Caco-2 (cell line): ENCODE measurements at regions not wholly inside any gene's neighbourhood (a gene's known extent, or its start where the extent isn't known, plus 50 kb on each side); places are given as distances from the start of the nearest gene placed in this dataset.

Source experiments
- BruUV-seq: library from RNA; stranded (reverse); fragments of 400-500 nt; replicated peaks from 2 replicates; lab custom pipeline; 2021; lab: Mats Ljungman, UMichigan
- CTCF ChIA-PET: fragments of 300-600 bp; sonication (Branson Sonifier 250); formaldehyde crosslinking; loops from one replicate; lab custom pipeline; 2022; ENCODE audit warnings: antibody characterized with exemption; lab: Charles Lee
- POLR2A ChIA-PET: fragments of 300-600 bp; sonication (Branson Sonifier 250); formaldehyde crosslinking; loops from one replicate; lab custom pipeline; 2022; ENCODE audit warnings: antibody characterized with exemption; lab: Charles Lee
- DNase-seq, 2 experiments: peaks; one replicate each; pipeline versions ENCODE4 v3.0.0 to v3.0.0-alpha.2; 2020 to 2022
- H3K27me3 ChIP-seq: replicated peaks from 2 replicates; pipeline ENCODE4 v1.6.0; 2011; ENCODE audit warnings: low read length; ENCODE audit not compliant: control insufficient read depth, insufficient read depth
- H3K36me3 ChIP-seq: 2 replicates; pipeline ENCODE4 v1.5.1; 2011; ENCODE audit warnings: low read length; ENCODE audit not compliant: control insufficient read depth, insufficient read depth
- H3K4me1 ChIP-seq: fragments of 250-450 bp; sonication (Bioruptor Pico); 2 replicates; pipeline ENCODE4 v1.5.1; 2020; ENCODE audit warnings: mild to moderate bottlenecking
- H3K4me3 ChIP-seq: 2 replicates; pipeline ENCODE4 v1.5.1; 2011; ENCODE audit warnings: low read depth, mild to moderate bottlenecking, control low read depth, low read length
- H3K9me3 ChIP-seq: fragments of 250-450 bp; sonication (Bioruptor Pico); 2 replicates; pipeline ENCODE4 v1.5.1; 2020; ENCODE audit warnings: mild to moderate bottlenecking, moderate library complexity
- H3K27ac Mint-ChIP-seq: one replicate; pipeline ENCODE4 v1.8.0; 2022; ENCODE audit warnings: mixed read lengths; ENCODE audit not compliant: unreplicated experiment
- H3K27me3 Mint-ChIP-seq: one replicate; pipeline ENCODE4 v1.8.0; 2022; ENCODE audit warnings: mixed read lengths; ENCODE audit not compliant: insufficient read depth, unreplicated experiment
- H3K36me3 Mint-ChIP-seq: one replicate; pipeline ENCODE4 v1.8.0; 2022; ENCODE audit warnings: mild to moderate bottlenecking, mixed read lengths; ENCODE audit not compliant: insufficient read depth, unreplicated experiment
- H3K4me1 Mint-ChIP-seq: one replicate; pipeline ENCODE4 v1.8.0; 2022; ENCODE audit warnings: low read depth, mixed read lengths; ENCODE audit not compliant: unreplicated experiment
- H3K4me3 Mint-ChIP-seq: one replicate; pipeline ENCODE4 v1.8.0; 2022; ENCODE audit warnings: mild to moderate bottlenecking, moderate library complexity, mixed read lengths; ENCODE audit not compliant: unreplicated experiment
- H3K9me3 Mint-ChIP-seq: one replicate; pipeline ENCODE4 v1.8.0; 2022; ENCODE audit warnings: mixed read lengths; ENCODE audit not compliant: unreplicated experiment
- CTCF ChIP-seq, 2 experiments: fragments of 200-600 bp in 1 of 2; IDR thresholded peaks; 1 replicate in 1 of 2; 2 replicates in 1 of 2; pipeline versions ENCODE4 v1.5.1 to v1.8.0; 2011 to 2022; ENCODE audit warnings: antibody characterized with exemption in 1 of 2, control low read depth in 1 of 2, inconsistent platforms in 1 of 2, low read depth in 1 of 2, low read length in 1 of 2, mild to moderate bottlenecking in 1 of 2, moderate library complexity in 1 of 2; ENCODE audit not compliant: insufficient read depth in 1 of 2, severe bottlenecking in 1 of 2, unreplicated experiment in 1 of 2
- intact Hi-C: fragments of 100-400 bp; cut with micrococcal nuclease; formaldehyde crosslinking; loops from one replicate; pipeline ENCODE4 v1.10.0; 2022; ENCODE audit not compliant: unreplicated experiment

- Mint-ChIP-seq H3K4me3 (no peak overlapping the region), H3K9me3 (no peaks in the 10 kb centered on the region), H3K4me1 (no peaks in the 10 kb centered on the region), H3K27me3 (peaks cover 4% of the 10 kb centered on the region), H3K27ac (no peak overlapping the region), H3K36me3 (no peaks in the 10 kb centered on the region)
- ChIA-PET CTCF (no interaction called here), POLR2A (no interaction called here)
- Histone ChIP-seq H3K27me3 (no peaks in the 10 kb centered on the region), H3K4me3 (no peak overlapping the region), H3K9me3 (no peaks in the 10 kb centered on the region), H3K36me3 (no peaks in the 10 kb centered on the region), H3K4me1 (no peaks in the 10 kb centered on the region)
- no TSS peak for BruUV-seq
- TF ChIP-seq CTCF (IDR thresholded peaks at IDR 0.05; ENCODE audit: insufficient read depth in 1 of 2, low read depth in 1 of 2, low read length in 1 of 2, severe bottlenecking in 1 of 2, unreplicated experiment in 1 of 2), result no peak
- no peak for DNase-seq
- intact Hi-C loops, result no loop called here
These were observed 359.9 kb upstream of the XYLT1 start for GRCh38 chr16:17830651-17831050.

GRCh38 chr16:17829811-17830210, 359.1 kb upstream of the XYLT1 start:
- no peak for TF ChIP-seq CTCF (IDR thresholded peaks at IDR 0.05; ENCODE audit: insufficient read depth in 1 of 2, low read depth in 1 of 2, low read length in 1 of 2, severe bottlenecking in 1 of 2, unreplicated experiment in 1 of 2)
- Histone ChIP-seq H3K4me1 (no peaks in the 10 kb centered on the region), H3K9me3 (no peaks in the 10 kb centered on the region), H3K27me3 (no peaks in the 10 kb centered on the region), H3K4me3 (no peak overlapping the region), H3K36me3 (no peaks in the 10 kb centered on the region)
- no TSS peak for BruUV-seq
- Mint-ChIP-seq H3K27ac (no peak overlapping the region), H3K36me3 (no peaks in the 10 kb centered on the region), H3K9me3 (no peaks in the 10 kb centered on the region), H3K27me3 (peaks cover 4% of the 10 kb centered on the region), H3K4me3 (no peak overlapping the region), H3K4me1 (no peaks in the 10 kb centered on the region)
- ChIA-PET CTCF (no interaction called here), POLR2A (no interaction called here)
- intact Hi-C loops, result no loop called here
- no peak for DNase-seq

- H3K4me3 ChIP-seq, result no peak overlapping the region
- no peak for TF ChIP-seq CTCF (IDR thresholded peaks at IDR 0.05; ENCODE audit: insufficient read depth in 1 of 2, low read depth in 1 of 2, low read length in 1 of 2, severe bottlenecking in 1 of 2, unreplicated experiment in 1 of 2)
- BruUV-seq, result no TSS peak
- Mint-ChIP-seq H3K27me3 (peaks cover 4% of the 10 kb centered on the region), H3K36me3 (no peaks in the 10 kb centered on the region), H3K4me3 (no peak overlapping the region), H3K4me1 (no peaks in the 10 kb centered on the region), H3K27ac (no peak overlapping the region), H3K9me3 (no peaks in the 10 kb centered on the region)
- no peaks in the 10 kb centered on the region for H3K9me3 ChIP-seq
- no peaks in the 10 kb centered on the region for H3K4me1 ChIP-seq
- CTCF ChIA-PET, result no interaction called here
- no peak for DNase-seq
- H3K36me3 ChIP-seq, result no peaks in the 10 kb centered on the region
- H3K27me3 ChIP-seq, result no peaks in the 10 kb centered on the region
- POLR2A ChIA-PET, result no interaction called here
- intact Hi-C loops, result no loop called here
These were observed 357.3 kb upstream of the XYLT1 start for GRCh38 chr16:17828012-17828411.
